ENCODE measurements at regions not wholly inside any gene's neighbourhood (a gene's known extent, or its start where the extent isn't known, plus 50 kb on each side); places are given as distances from the start of the nearest gene placed in this dataset.

DNA sequence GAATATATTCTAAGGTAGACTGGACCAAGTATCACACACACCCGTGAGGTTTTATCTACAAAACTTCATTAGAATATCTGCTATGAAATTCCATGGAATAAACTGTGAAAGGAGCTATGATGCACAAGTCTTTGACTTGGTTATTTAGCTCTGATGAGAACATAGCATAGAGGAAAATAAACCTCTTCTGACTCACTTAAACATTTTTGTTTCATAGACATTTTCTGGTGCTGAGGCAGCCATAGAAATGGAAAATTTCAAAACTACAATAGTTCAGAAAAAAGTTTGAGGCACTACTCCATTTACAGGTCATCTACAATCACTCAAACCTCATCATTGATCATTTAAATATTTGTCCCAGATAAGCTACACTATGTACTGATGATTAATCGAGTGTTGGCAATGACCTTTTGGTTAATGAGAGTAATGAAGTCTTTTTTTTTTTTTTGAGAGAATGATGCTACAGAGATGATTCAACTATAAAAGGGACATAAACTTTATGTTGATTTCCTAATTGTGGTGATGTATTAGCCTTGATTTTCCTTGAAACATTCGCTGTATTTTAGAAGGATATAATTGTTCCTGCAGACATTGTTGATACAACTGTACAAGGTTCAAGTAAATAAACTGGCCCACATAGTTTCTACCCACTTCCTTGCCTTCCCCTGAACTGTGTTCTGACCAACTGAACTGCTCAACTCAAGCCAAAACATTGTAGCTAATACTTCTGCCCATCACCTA is 77.5 kb downstream of the AREG start:
- H2AFZ ChIP-seq (ENCODE audit: low read length) = no peak overlapping the region
- 29% methylated on average over 3 of the region's 3 CpGs for WGBS (ENCODE audit: low lambda C conversion rate)
- intact Hi-C loops (cut with micrococcal nuclease; ENCODE audit: unreplicated experiment) = no loop called here
- H3K9ac ChIP-seq (ENCODE audit: insufficient read depth, low read depth, low read length) = no peak overlapping the region
- H3K4me1 ChIP-seq (ENCODE audit: insufficient read depth, low read length) = peaks cover 11% of the 10 kb centered on the region
- ChIA-PET POLR2A (no interaction called here), CTCF (ENCODE audit: low intra/inter-chr PET ratio, low total read pairs) (no interaction called here)
- no peaks in the 10 kb centered on the region for H3K36me3 ChIP-seq (replicated peaks in 1 of 2; ENCODE audit: control insufficient read depth in 1 of 2, insufficient read depth in 2 of 2, low read length in 2 of 2)
- ATAC-seq (peak; percentile 49; the same call in 1 of the 3 replicates), FAIRE-seq (no peak), DNase-seq (ENCODE audit: low spot score) (no peak)
- TF ChIP-seq, protein P1, sequence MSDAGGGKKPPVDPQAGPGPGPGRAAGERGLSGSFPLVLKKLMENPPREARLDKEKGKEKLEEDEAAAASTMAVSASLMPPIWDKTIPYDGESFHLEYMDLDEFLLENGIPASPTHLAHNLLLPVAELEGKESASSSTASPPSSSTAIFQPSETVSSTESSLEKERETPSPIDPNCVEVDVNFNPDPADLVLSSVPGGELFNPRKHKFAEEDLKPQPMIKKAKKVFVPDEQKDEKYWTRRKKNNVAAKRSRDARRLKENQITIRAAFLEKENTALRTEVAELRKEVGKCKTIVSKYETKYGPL (CRISPR knock-in tag; IDR thresholded peaks at IDR 0.05) = no peak
- TF ChIP-seq ATF7-NPFF (CRISPR knock-in tag; IDR thresholded peaks at IDR 0.05; ENCODE audit: low read depth) (no peak), TBX2 (CRISPR knock-in tag; IDR thresholded peaks at IDR 0.05; ENCODE audit: borderline replicate concordance) (no peak), CAMTA2 (CRISPR knock-in tag; IDR thresholded peaks at IDR 0.05; ENCODE audit: borderline replicate concordance) (no peak), FOXK2 (IDR thresholded peaks at IDR 0.05) (no peak), ZNF136 (CRISPR knock-in tag; IDR thresholded peaks at IDR 0.05; ENCODE audit: low read depth) (no peak), ZNF124 (CRISPR knock-in tag; IDR thresholded peaks at IDR 0.05) (no peak), TRIM24 (CRISPR knock-in tag; IDR thresholded peaks at IDR 0.05) (no peak), PPARG (CRISPR knock-in tag; conservative IDR thresholded peaks at IDR 0.05) (no peak), HOXD1 (CRISPR knock-in tag; IDR thresholded peaks at IDR 0.05) (no peak), PHB2 (IDR thresholded peaks at IDR 0.05; ENCODE audit: partially characterized antibody) (no peak)
- no peak overlapping the region for H3K4me2 ChIP-seq (ENCODE audit: low read depth, low read length)
- in situ Hi-C loops (cut with HindIII; ENCODE audit: extremely low pct_ligation_motif_present, low pct_unique_long_range_greater_than_20kb) = no loop called here
- H3K9me3 ChIP-seq (ENCODE audit: low read length) = no peaks in the 10 kb centered on the region
- BruUV-seq (replicated peaks) = no TSS peak
- no peak overlapping the region for H3K27ac ChIP-seq (ENCODE audit: extremely low read length, insufficient read depth, low read length)
- no peaks in the 10 kb centered on the region for H4K20me1 ChIP-seq (ENCODE audit: insufficient read depth, low read length)
- no peaks in the 10 kb centered on the region for H3K27me3 ChIP-seq (ENCODE audit: control insufficient read depth in 1 of 2, insufficient read depth in 2 of 2, low read length in 2 of 2)
- H3K4me3 ChIP-seq (replicated peaks in 1 of 3; ENCODE audit: insufficient read depth in 1 of 3, low read depth in 2 of 3, low read length in 3 of 3) = no peak overlapping the region
- H3K79me2 ChIP-seq (ENCODE audit: insufficient read depth, low read length) = no peaks in the 10 kb centered on the region
